HepG2 (cell line): ENCODE measurements at regions not wholly inside any gene's neighbourhood (a gene's known extent, or its start where the extent isn't known, plus 50 kb on each side); places are given as distances from the start of the nearest gene placed in this dataset.

Experiments
- ATAC-seq: fragments of 200-7000 bp; cut with Tn5 transposase; 3 replicates; pipeline ENCODE4 v1.9.1; 2020; ENCODE audit warnings: mild to moderate bottlenecking, moderate library complexity
- BruUV-seq: library from RNA; stranded (reverse); fragments of 400-500 nt; replicated peaks from 2 replicates; lab custom pipeline; 2021; lab: Mats Ljungman, UMichigan
- CTCF ChIA-PET: fragments of 300-600 bp; formaldehyde crosslinking; extraction: SDS; loops from one replicate; lab custom pipeline; 2021; ENCODE audit warnings: low total read pairs, inconsistent platforms, low intra/inter-chr PET ratio; lab: Yijun Ruan, JAX
- POLR2A ChIA-PET: fragments of 350-600 bp; sonication (Branson Sonifier 250); formaldehyde crosslinking; loops from one replicate; lab custom pipeline; 2020; ENCODE audit warnings: antibody characterized with exemption, inconsistent platforms; lab: Yijun Ruan, JAX
- DNase-seq: peaks from one replicate; pipeline ENCODE4 v3.0.0-alpha.2; 2015; ENCODE audit warnings: low spot score
- FAIRE-seq: peaks from 3 replicates; lab custom pipeline; 2011; peaks lifted over from hg19 to GRCh38; lab: Jason Lieb, UNC
- H2AFZ ChIP-seq: one replicate; pipeline ENCODE4 v1.6.1; 2011; ENCODE audit warnings: low read length, inconsistent platforms
- H3K27ac ChIP-seq: fragments of 300-600 bp; 3 replicates; pipeline ENCODE4 v1.8.0; 2011; ENCODE audit warnings: mixed run types, mild to moderate bottlenecking, mixed read lengths, low read length, inconsistent platforms; ENCODE audit not compliant: insufficient read depth; ENCODE audit errors: extremely low read length
- H3K27me3 ChIP-seq, 2 experiments: fragments of 200-600 bp in 1 of 2; 2 replicates in 1 of 2; 3 replicates in 1 of 2; pipeline versions ENCODE4 v1.6.0 to v1.8.0; 2011; ENCODE audit warnings: low read length in 2 of 2, mild to moderate bottlenecking in 2 of 2, moderate library complexity in 2 of 2, inconsistent platforms in 1 of 2; ENCODE audit not compliant: insufficient read depth in 2 of 2, control insufficient read depth in 1 of 2
- H3K36me3 ChIP-seq, 2 experiments: fragments of 200-600 bp in 1 of 2; replicated peaks in 1 of 2; 2 replicates in 1 of 2; 3 replicates in 1 of 2; pipeline versions ENCODE4 v1.5.1 to v1.8.0; 2011; ENCODE audit warnings: low read length in 2 of 2, inconsistent platforms in 1 of 2; ENCODE audit not compliant: insufficient read depth in 2 of 2, control insufficient read depth in 1 of 2
- H3K4me1 ChIP-seq: 2 replicates; pipeline ENCODE4 v1.5.1; 2012; ENCODE audit warnings: low read length, inconsistent platforms; ENCODE audit not compliant: insufficient read depth
- H3K4me2 ChIP-seq: 2 replicates; pipeline ENCODE4 v1.6.0; 2011; ENCODE audit warnings: low read depth, low read length, inconsistent platforms
- H3K4me3 ChIP-seq, 3 experiments: fragments of 200-600 bp in 1 of 3; sonication (generic), shearing (Covaris generic) in 1 of 3; replicated peaks in 1 of 3; 2 replicates each; pipeline ENCODE4 v1.5.1; 2011 to 2016; ENCODE audit warnings: low read length in 3 of 3, inconsistent platforms in 2 of 3, low read depth in 2 of 3, mild to moderate bottlenecking in 2 of 3, control low read depth in 1 of 3, mixed read lengths in 1 of 3; ENCODE audit not compliant: insufficient read depth in 1 of 3
- H3K79me2 ChIP-seq: one replicate; pipeline ENCODE4 v1.6.1; 2011; ENCODE audit warnings: low read length, inconsistent platforms; ENCODE audit not compliant: insufficient read depth
- H3K9ac ChIP-seq: 2 replicates; pipeline ENCODE4 v1.6.0; 2011; ENCODE audit warnings: mild to moderate bottlenecking, low read depth, low read length, inconsistent platforms; ENCODE audit not compliant: insufficient read depth
- H3K9me3 ChIP-seq: 2 replicates; pipeline ENCODE4 v1.5.1; 2012; ENCODE audit warnings: mild to moderate bottlenecking, low read length
- H4K20me1 ChIP-seq: 2 replicates; pipeline ENCODE4 v1.6.0; 2011; ENCODE audit warnings: inconsistent platforms, mild to moderate bottlenecking, low read length, moderate library complexity; ENCODE audit not compliant: insufficient read depth
- HES4 ChIP-seq: sonication (generic); formaldehyde crosslinking; IDR thresholded peaks from 2 replicates; pipeline ENCODE4 v1.9.0; 2021; ENCODE audit warnings: mild to moderate bottlenecking, missing genetic modification reagents, borderline replicate concordance
- PAX8 ChIP-seq: sonication (generic); formaldehyde crosslinking; IDR thresholded peaks from 2 replicates; pipeline ENCODE4 v1.8.0; 2022; ENCODE audit warnings: mild to moderate bottlenecking, missing genetic modification reagents, borderline replicate concordance
- RBM39 ChIP-seq: fragments of 200-400 bp; formaldehyde crosslinking; IDR thresholded peaks from one replicate; pipeline ENCODE4 v1.6.1; 2018; ENCODE audit warnings: antibody characterized with exemption, mild to moderate bottlenecking, low read depth, low read length; ENCODE audit not compliant: poor library complexity, severe bottlenecking
- RFXAP ChIP-seq: sonication (generic); formaldehyde crosslinking; IDR thresholded peaks from 2 replicates; pipeline ENCODE4 v1.4.0; 2020; ENCODE audit warnings: missing genetic modification reagents, borderline replicate concordance
- SETDB1 ChIP-seq: sonication (generic); formaldehyde crosslinking; IDR thresholded peaks from 2 replicates; pipeline ENCODE4 v1.5.1; 2020; ENCODE audit warnings: missing genetic modification reagents, mild to moderate bottlenecking, borderline replicate concordance
- ZBTB25 ChIP-seq: IDR thresholded peaks from 2 replicates; pipeline ENCODE4 v1.6.1; 2018; ENCODE audit warnings: missing genetic modification reagents
- ZBTB8A ChIP-seq: sonication (generic); formaldehyde crosslinking; IDR thresholded peaks from 2 replicates; pipeline ENCODE4 v1.4.0; 2020; ENCODE audit warnings: mild to moderate bottlenecking, low read depth, missing genetic modification reagents, borderline replicate concordance
- ZFP36L2 ChIP-seq: sonication (generic); formaldehyde crosslinking; IDR thresholded peaks from 2 replicates; pipeline ENCODE4 v1.4.0; 2020; ENCODE audit warnings: missing genetic modification reagents
- ZNF282 ChIP-seq: fragments of 450-650 bp; IDR thresholded peaks from 2 replicates; pipeline ENCODE4 v1.6.1; 2018; ENCODE audit not compliant: partially characterized antibody
- ZNF329 ChIP-seq: sonication (generic); formaldehyde crosslinking; IDR thresholded peaks from 2 replicates; pipeline ENCODE4 v1.9.0; 2021; ENCODE audit warnings: low read depth, mild to moderate bottlenecking, missing genetic modification reagents
- ZNF607 ChIP-seq: sonication (generic); formaldehyde crosslinking; IDR thresholded peaks from 2 replicates; pipeline ENCODE4 v1.5.1; 2020; ENCODE audit warnings: missing genetic modification reagents, mild to moderate bottlenecking, borderline replicate concordance
- ZNF777 ChIP-seq: sonication (generic); formaldehyde crosslinking; IDR thresholded peaks from 2 replicates; pipeline ENCODE4 v1.4.0; 2020; ENCODE audit warnings: missing genetic modification reagents
- ZNF782 ChIP-seq: sonication (generic); formaldehyde crosslinking; IDR thresholded peaks from 2 replicates; pipeline ENCODE4 v1.4.0; 2020; ENCODE audit warnings: missing genetic modification reagents, mild to moderate bottlenecking, borderline replicate concordance
- ZSCAN31 ChIP-seq: sonication (generic); formaldehyde crosslinking; IDR thresholded peaks from 2 replicates; pipeline ENCODE4 v1.5.0; 2020; ENCODE audit warnings: low read depth, mild to moderate bottlenecking, missing genetic modification reagents
- WGBS: methylation state at CpG from one replicate; pipeline ENCODE4 v1.1.6; 2017; ENCODE audit warnings: low lambda C conversion rate; 5-methylcytosine and 5-hydroxymethylcytosine counted together
- in situ Hi-C: cut with HindIII; loops from 2 replicates; pipeline ENCODE4 v1.10.0; 2017; ENCODE audit warnings: low pct_unique_long_range_greater_than_20kb; ENCODE audit not compliant: extremely low pct_ligation_motif_present
- intact Hi-C: fragments of 100-400 bp; cut with micrococcal nuclease; formaldehyde crosslinking; loops from one replicate; pipeline ENCODE4 v1.10.0; 2022; ENCODE audit not compliant: unreplicated experiment
- TF ChIP-seq, protein P1 (sequence below): sonication (generic); formaldehyde crosslinking; IDR thresholded peaks from 2 replicates; pipeline ENCODE4 v1.8.0; 2022; ENCODE audit warnings: missing genetic modification reagents, mild to moderate bottlenecking, borderline replicate concordance
- TF ChIP-seq, protein P2 (sequence below): IDR thresholded peaks from 2 replicates; pipeline ENCODE4 v1.6.1; 2012; ENCODE audit warnings: low read length, improper control_type of control experiment
- TF ChIP-seq, protein P3 (sequence below): sonication (generic); formaldehyde crosslinking; IDR thresholded peaks from 2 replicates; pipeline ENCODE4 v1.9.0; 2021; ENCODE audit warnings: missing genetic modification reagents, mild to moderate bottlenecking, borderline replicate concordance
- TF ChIP-seq, protein P4 (sequence below): IDR thresholded peaks from 2 replicates; pipeline ENCODE4 v1.6.1; 2016; ENCODE audit warnings: mild to moderate bottlenecking

DNA sequence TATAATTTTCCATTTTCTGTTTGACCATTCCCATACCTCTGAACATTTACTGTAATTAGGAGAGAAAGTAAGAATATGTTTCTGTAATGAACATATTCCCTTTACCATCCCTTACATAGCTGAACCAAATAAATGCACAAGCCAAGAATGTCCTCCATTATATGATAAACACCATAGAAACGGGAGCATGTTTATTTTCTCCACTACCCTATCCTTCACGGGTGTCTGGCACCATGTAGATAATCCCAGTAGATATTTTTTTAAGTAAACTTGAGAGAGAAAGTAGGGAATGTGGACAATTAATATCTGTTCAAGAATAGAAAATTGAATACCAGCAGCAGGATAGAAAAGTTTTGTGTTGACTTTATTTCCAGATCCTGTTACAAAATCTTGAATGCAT lies 928.4 kb downstream of the EFNB2 start:
- Histone ChIP-seq H3K9me3 (peaks cover 24% of the 10 kb centered on the region; the same call in 1 of the 2 replicates), H3K4me2 (no peak overlapping the region), H3K4me1 (no peaks in the 10 kb centered on the region), H3K79me2 (no peaks in the 10 kb centered on the region), H3K27me3 (no peaks in the 10 kb centered on the region), H3K27ac (no peak overlapping the region), H2AFZ (no peak overlapping the region), H3K36me3 (no peaks in the 10 kb centered on the region), H4K20me1 (no peaks in the 10 kb centered on the region), H3K4me3 (no peak overlapping the region), H3K9ac (no peak overlapping the region)
- DNase-seq (no peak), ATAC-seq (no peak), FAIRE-seq (no peak)
- ChIA-PET CTCF (no interaction called here), POLR2A (no interaction called here)
- TF ChIP-seq ZNF782 (CRISPR knock-in tag): no peak
- TF ChIP-seq, protein P1, sequence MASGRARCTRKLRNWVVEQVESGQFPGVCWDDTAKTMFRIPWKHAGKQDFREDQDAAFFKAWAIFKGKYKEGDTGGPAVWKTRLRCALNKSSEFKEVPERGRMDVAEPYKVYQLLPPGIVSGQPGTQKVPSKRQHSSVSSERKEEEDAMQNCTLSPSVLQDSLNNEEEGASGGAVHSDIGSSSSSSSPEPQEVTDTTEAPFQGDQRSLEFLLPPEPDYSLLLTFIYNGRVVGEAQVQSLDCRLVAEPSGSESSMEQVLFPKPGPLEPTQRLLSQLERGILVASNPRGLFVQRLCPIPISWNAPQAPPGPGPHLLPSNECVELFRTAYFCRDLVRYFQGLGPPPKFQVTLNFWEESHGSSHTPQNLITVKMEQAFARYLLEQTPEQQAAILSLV (CRISPR knock-in tag): no peak
- TF ChIP-seq HES4: no peak
- TF ChIP-seq ZBTB25 (CRISPR knock-in tag): no peak
- no peak for TF ChIP-seq PAX8 (CRISPR knock-in tag)
- no peak for TF ChIP-seq ZFP36L2 (CRISPR knock-in tag)
- TF ChIP-seq, protein P2, sequence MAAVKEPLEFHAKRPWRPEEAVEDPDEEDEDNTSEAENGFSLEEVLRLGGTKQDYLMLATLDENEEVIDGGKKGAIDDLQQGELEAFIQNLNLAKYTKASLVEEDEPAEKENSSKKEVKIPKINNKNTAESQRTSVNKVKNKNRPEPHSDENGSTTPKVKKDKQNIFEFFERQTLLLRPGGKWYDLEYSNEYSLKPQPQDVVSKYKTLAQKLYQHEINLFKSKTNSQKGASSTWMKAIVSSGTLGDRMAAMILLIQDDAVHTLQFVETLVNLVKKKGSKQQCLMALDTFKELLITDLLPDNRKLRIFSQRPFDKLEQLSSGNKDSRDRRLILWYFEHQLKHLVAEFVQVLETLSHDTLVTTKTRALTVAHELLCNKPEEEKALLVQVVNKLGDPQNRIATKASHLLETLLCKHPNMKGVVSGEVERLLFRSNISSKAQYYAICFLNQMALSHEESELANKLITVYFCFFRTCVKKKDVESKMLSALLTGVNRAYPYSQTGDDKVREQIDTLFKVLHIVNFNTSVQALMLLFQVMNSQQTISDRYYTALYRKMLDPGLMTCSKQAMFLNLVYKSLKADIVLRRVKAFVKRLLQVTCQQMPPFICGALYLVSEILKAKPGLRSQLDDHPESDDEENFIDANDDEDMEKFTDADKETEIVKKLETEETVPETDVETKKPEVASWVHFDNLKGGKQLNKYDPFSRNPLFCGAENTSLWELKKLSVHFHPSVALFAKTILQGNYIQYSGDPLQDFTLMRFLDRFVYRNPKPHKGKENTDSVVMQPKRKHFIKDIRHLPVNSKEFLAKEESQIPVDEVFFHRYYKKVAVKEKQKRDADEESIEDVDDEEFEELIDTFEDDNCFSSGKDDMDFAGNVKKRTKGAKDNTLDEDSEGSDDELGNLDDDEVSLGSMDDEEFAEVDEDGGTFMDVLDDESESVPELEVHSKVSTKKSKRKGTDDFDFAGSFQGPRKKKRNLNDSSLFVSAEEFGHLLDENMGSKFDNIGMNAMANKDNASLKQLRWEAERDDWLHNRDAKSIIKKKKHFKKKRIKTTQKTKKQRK: no peak
- no peak for TF ChIP-seq ZNF607 (CRISPR knock-in tag)
- no peak for TF ChIP-seq ZNF329 (CRISPR knock-in tag)
- no peak for TF ChIP-seq ZNF777
- TF ChIP-seq, protein P3, sequence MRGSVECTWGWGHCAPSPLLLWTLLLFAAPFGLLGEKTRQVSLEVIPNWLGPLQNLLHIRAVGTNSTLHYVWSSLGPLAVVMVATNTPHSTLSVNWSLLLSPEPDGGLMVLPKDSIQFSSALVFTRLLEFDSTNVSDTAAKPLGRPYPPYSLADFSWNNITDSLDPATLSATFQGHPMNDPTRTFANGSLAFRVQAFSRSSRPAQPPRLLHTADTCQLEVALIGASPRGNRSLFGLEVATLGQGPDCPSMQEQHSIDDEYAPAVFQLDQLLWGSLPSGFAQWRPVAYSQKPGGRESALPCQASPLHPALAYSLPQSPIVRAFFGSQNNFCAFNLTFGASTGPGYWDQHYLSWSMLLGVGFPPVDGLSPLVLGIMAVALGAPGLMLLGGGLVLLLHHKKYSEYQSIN (CRISPR knock-in tag): no peak
- TF ChIP-seq ZBTB8A: no peak
- TF ChIP-seq SETDB1 (CRISPR knock-in tag): no peak
- no peak for TF ChIP-seq ZSCAN31
- TF ChIP-seq RBM39: no peak
- TF ChIP-seq RFXAP: no peak
- TF ChIP-seq ZNF282: no peak
- TF ChIP-seq, protein P4, sequence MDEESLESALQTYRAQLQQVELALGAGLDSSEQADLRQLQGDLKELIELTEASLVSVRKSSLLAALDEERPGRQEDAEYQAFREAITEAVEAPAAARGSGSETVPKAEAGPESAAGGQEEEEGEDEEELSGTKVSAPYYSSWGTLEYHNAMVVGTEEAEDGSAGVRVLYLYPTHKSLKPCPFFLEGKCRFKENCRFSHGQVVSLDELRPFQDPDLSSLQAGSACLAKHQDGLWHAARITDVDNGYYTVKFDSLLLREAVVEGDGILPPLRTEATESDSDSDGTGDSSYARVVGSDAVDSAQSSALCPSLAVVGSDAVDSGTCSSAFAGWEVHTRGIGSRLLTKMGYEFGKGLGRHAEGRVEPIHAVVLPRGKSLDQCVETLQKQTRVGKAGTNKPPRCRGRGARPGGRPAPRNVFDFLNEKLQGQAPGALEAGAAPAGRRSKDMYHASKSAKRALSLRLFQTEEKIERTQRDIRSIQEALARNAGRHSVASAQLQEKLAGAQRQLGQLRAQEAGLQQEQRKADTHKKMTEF (CRISPR knock-in tag): no peak
- intact Hi-C loops (no loop called here), in situ Hi-C loops (no loop called here)
- no TSS peak for BruUV-seq
- 0% methylated on average over 2 of the region's 2 CpGs for WGBS
